ENCODE measurements at regions not wholly inside any gene's neighbourhood (a gene's known extent, or its start where the extent isn't known, plus 50 kb on each side); places are given as distances from the start of the nearest gene placed in this dataset.

DNA sequence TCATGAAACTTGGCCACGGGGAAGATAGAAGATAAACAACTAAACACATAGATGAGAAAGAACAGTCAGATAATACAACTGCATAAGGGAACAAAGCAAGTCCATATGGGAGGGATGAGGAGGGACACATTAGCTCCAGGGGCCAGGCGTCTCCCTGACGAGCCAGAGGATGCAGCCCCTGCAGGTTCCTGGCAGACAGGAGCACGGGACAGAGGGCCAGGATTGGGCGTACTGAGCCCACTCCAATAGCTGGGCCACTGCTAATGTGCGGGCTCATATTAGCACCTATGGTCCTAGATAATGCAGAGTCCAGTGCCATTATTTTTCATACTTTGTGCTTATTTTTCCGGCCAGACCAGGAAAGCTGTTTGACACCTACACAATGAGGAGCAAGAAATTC, 182.9 kb downstream of the ANKRD60 start:
- no peak for DNase-seq (ENCODE audit: low read depth, low spot score)
- TF ChIP-seq, protein P1, sequence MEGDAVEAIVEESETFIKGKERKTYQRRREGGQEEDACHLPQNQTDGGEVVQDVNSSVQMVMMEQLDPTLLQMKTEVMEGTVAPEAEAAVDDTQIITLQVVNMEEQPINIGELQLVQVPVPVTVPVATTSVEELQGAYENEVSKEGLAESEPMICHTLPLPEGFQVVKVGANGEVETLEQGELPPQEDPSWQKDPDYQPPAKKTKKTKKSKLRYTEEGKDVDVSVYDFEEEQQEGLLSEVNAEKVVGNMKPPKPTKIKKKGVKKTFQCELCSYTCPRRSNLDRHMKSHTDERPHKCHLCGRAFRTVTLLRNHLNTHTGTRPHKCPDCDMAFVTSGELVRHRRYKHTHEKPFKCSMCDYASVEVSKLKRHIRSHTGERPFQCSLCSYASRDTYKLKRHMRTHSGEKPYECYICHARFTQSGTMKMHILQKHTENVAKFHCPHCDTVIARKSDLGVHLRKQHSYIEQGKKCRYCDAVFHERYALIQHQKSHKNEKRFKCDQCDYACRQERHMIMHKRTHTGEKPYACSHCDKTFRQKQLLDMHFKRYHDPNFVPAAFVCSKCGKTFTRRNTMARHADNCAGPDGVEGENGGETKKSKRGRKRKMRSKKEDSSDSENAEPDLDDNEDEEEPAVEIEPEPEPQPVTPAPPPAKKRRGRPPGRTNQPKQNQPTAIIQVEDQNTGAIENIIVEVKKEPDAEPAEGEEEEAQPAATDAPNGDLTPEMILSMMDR (IDR thresholded peaks at IDR 0.05; ENCODE audit: low read depth, low read length), result no peak
- no peak overlapping the region for H3K4me3 ChIP-seq (ENCODE audit: low read depth, low read length)
- in situ Hi-C loops (cut with HindIII; ENCODE audit: low sequenced_read_pairs), result no loop called here

DNA sequence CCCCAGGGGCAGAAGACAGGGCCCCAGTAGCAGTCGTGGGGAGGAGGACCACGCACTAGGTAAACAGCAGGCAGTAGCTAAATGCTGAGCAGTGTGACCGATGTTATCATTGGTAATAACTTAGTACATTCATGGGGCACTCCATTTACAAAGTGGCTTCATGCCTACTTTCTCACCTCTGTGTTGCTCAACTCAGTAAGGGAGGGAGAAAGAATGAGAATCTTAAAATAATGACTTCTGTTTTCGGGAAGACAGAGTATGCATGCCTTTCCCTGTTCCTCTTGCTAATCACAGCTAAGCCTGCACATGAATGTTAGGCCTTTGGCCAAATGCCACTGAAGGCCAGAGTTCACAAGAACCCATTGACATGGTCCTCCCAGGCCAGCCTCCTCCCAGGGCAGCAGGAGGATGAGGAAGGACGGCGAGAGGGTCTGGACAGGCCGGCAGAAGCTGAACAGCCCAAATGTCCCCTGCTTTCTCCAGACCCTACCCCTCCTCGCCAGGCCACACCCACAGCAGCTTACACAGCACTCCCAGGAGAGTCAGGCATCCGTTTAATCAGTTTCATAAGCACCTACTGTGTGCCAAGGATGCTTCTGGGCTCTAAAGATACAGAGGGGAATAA, 183.4 kb downstream of the ANKRD60 start:
- DNase-seq (ENCODE audit: low read depth, low spot score), result no peak
- H3K4me3 ChIP-seq (ENCODE audit: low read depth, low read length), result no peak overlapping the region
- in situ Hi-C loops (cut with HindIII; ENCODE audit: low sequenced_read_pairs), result no loop called here
- TF ChIP-seq, protein P1 (IDR thresholded peaks at IDR 0.05; ENCODE audit: low read depth, low read length), result no peak

DNA sequence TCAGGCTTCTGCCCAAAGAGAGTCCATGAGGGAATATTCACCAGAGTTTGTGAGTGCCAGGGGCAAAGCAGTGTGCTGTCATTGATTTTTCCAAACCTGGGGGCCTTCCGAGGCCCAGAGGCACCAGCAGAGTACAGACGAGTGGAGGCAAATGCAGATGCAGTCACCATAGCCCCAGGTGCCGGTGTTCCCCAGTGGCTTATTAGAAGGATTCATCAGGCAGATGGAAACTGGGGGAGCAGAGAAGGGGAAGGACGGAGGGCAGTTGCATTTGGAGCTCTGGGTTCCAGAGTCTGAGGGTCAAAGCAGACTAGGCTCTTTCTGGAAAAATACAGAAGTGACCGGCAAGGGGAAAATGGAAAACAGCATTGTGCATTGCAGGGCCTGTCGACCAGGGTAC, 184.2 kb downstream of the ANKRD60 start:
- DNase-seq (ENCODE audit: low read depth, low spot score), result no peak
- no peak overlapping the region for H3K4me3 ChIP-seq (ENCODE audit: low read depth, low read length)
- in situ Hi-C loops (cut with HindIII; ENCODE audit: low sequenced_read_pairs), result no loop called here
- TF ChIP-seq, protein P1 (IDR thresholded peaks at IDR 0.05; ENCODE audit: low read depth, low read length), result no peak

GRCh38 chr20:58043236-58044140, 185.0 kb downstream of the ANKRD60 start:
- H3K4me3 ChIP-seq (ENCODE audit: low read depth, low read length), result no peak overlapping the region
- TF ChIP-seq, protein P1 (IDR thresholded peaks at IDR 0.05; ENCODE audit: low read depth, low read length), result no peak
- in situ Hi-C loops (cut with HindIII; ENCODE audit: low sequenced_read_pairs), result no loop called here
- DNase-seq (ENCODE audit: low read depth, low spot score), result no peak

DNA sequence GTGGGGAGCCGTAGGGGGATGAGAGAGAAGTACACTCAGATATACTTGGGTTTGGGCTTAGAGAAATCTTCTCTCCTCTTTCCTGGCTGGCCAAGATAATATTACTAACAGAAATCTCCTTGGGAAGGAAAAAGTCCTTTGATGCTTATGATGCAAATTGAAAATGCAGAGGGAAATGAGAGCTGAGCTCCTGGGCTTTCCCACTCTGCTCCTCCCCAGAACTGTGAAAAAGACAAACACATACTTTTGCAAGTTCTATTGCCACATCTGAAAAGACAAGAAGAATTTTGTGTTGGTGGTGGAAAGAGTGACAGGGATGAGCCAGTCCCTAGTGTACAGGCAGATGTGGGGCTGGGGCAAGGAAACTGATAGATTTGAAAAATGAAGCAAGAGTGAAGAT, 185.9 kb downstream of the ANKRD60 start:
- TF ChIP-seq, protein P1 (IDR thresholded peaks at IDR 0.05; ENCODE audit: low read depth, low read length), result no peak
- H3K4me3 ChIP-seq (ENCODE audit: low read depth, low read length), result no peak overlapping the region
- no peak for DNase-seq (ENCODE audit: low read depth, low spot score)
- in situ Hi-C loops (cut with HindIII; ENCODE audit: low sequenced_read_pairs), result no loop called here

DNA sequence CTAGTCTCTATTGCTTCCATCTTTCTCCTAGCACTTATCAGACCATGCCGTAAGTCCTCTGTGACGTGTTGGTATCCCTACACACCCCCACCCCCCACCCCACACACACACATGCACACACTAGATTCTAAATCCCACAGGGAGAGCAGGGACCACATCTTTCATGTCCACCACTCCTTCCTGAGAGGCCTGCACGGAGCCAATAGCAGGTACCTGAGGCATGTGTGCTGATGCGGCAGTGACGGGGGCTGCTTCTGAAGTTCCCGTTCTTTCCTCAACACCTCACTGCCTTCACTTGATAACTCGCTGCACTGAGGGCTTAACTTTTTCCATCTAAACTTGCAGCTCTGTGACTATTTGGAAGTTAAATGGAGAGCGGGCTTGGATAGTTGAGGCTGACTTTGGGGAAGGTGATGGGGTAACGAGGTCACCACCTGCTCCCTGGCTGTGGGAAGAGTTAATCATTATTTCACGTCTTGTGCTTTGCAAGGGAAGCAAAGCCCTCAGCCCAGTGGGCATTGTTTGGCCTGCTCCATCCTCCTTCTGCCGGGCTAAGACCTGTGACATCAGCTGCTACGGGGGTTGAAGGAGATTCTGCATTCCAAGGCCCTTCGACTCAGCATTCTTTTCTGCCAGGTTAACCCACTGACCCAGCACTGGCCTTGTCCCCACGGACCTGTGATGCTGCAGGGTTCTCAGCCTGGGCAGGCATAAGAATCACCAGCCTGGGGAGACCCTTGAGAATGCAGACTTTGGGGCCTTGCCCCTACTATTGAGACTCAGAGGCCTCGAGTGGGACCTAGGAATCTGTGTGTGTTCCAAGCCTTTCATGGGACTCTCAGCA, 187.8 kb downstream of the ANKRD60 start:
- no peak for DNase-seq (ENCODE audit: low read depth, low spot score)
- no peak overlapping the region for H3K4me3 ChIP-seq (ENCODE audit: low read depth, low read length)
- TF ChIP-seq, protein P1 (IDR thresholded peaks at IDR 0.05; ENCODE audit: low read depth, low read length), result no peak
- in situ Hi-C loops (cut with HindIII; ENCODE audit: low sequenced_read_pairs), result no loop called here
